Neuronal stem cell (in vitro differentiated cells): ENCODE measurements at regions not wholly inside any gene's neighbourhood (a gene's known extent, or its start where the extent isn't known, plus 50 kb on each side); places are given as distances from the start of the nearest gene placed in this dataset.

Experiments
- DNase-seq: peaks from one replicate; pipeline ENCODE4 v3.0.0-alpha.2; 2013; ENCODE audit warnings: low spot score
- H2AFZ ChIP-seq: one replicate; pipeline ENCODE4 v1.6.1; 2013; ENCODE audit warnings: mild to moderate bottlenecking, low read length, inconsistent platforms
- H2AK5ac ChIP-seq: 2 replicates; pipeline ENCODE4 v1.6.1; 2013; ENCODE audit warnings: low read depth, mild to moderate bottlenecking, inconsistent platforms, low read length, moderate library complexity, mixed read lengths
- H2BK120ac ChIP-seq: 2 replicates; pipeline ENCODE4 v1.6.1; 2013; ENCODE audit warnings: low read depth, mild to moderate bottlenecking, inconsistent platforms, low read length, moderate library complexity, mixed read lengths
- H2BK12ac ChIP-seq: one replicate; pipeline ENCODE4 v1.6.1; 2013; ENCODE audit warnings: low read length, inconsistent platforms
- H2BK15ac ChIP-seq: 2 replicates; pipeline ENCODE4 v1.6.1; 2013; ENCODE audit warnings: mild to moderate bottlenecking, low read length, inconsistent platforms, mixed read lengths
- H2BK5ac ChIP-seq: one replicate; pipeline ENCODE4 v1.6.1; 2013; ENCODE audit warnings: inconsistent platforms, mild to moderate bottlenecking, low read length, moderate library complexity
- H3K14ac ChIP-seq: one replicate; pipeline ENCODE4 v1.6.1; 2013; ENCODE audit warnings: low read length, inconsistent platforms
- H3K18ac ChIP-seq: 2 replicates; pipeline ENCODE4 v1.6.1; 2013; ENCODE audit warnings: low read length, inconsistent platforms
- H3K23ac ChIP-seq: 2 replicates; pipeline ENCODE4 v1.6.1; 2013; ENCODE audit warnings: low read depth, mild to moderate bottlenecking, mixed read lengths, low read length, inconsistent platforms; ENCODE audit not compliant: poor library complexity
- H3K27ac ChIP-seq: replicated peaks from 3 replicates; pipeline ENCODE4 v1.5.1; 2013; ENCODE audit warnings: low read length, inconsistent platforms
- H3K27me3 ChIP-seq, 3 experiments: 2 replicates each; pipeline ENCODE4 v1.6.1; 2013; ENCODE audit warnings: low read length in 3 of 3, mild to moderate bottlenecking in 2 of 3, inconsistent platforms in 1 of 3, low read depth in 1 of 3, mixed read lengths in 1 of 3, moderate library complexity in 1 of 3; ENCODE audit not compliant: control insufficient read depth in 3 of 3, insufficient read depth in 3 of 3
- H3K36me3 ChIP-seq, 2 donors: replicated peaks in 1 of 2; 2 replicates each; pipeline ENCODE4 v1.6.1; 2013; ENCODE audit warnings: low read length in 2 of 2; ENCODE audit not compliant: control insufficient read depth in 2 of 2, insufficient read depth in 2 of 2
- H3K4ac ChIP-seq: 2 replicates; pipeline ENCODE4 v1.6.1; 2013; ENCODE audit warnings: inconsistent platforms, mild to moderate bottlenecking, low read length, moderate library complexity
- H3K4me1 ChIP-seq, 2 donors: 1 replicate in 1 of 2; 2 replicates in 1 of 2; pipeline ENCODE4 v1.6.1; 2013; ENCODE audit warnings: low read length in 2 of 2, low read depth in 1 of 2; ENCODE audit not compliant: control insufficient read depth in 2 of 2, insufficient read depth in 1 of 2
- H3K4me2 ChIP-seq: one replicate; pipeline ENCODE4 v1.6.1; 2013; ENCODE audit warnings: mild to moderate bottlenecking, low read length, inconsistent platforms; ENCODE audit not compliant: insufficient read depth, poor library complexity, severe bottlenecking
- H3K4me3 ChIP-seq, 2 donors: 2 replicates each; pipeline ENCODE4 v1.5.1; 2013; ENCODE audit warnings: low read length in 2 of 2, mild to moderate bottlenecking in 2 of 2, inconsistent platforms in 1 of 2, moderate library complexity in 1 of 2
- H3K79me1 ChIP-seq: one replicate; pipeline ENCODE4 v1.6.1; 2013; ENCODE audit warnings: low read depth, mild to moderate bottlenecking, inconsistent platforms, low read length, moderate library complexity
- H3K9ac ChIP-seq: one replicate; pipeline ENCODE4 v1.6.1; 2013; ENCODE audit warnings: mild to moderate bottlenecking, low read depth, low read length, inconsistent platforms; ENCODE audit not compliant: poor library complexity
- H3K9me3 ChIP-seq, 2 donors: replicated peaks in 1 of 2; 2 replicates each; pipeline versions ENCODE3 to v1.6.1; 2013; ENCODE audit warnings: low read length in 2 of 2, mild to moderate bottlenecking in 2 of 2, inconsistent platforms in 1 of 2, low read depth in 1 of 2, mixed read lengths in 1 of 2, moderate library complexity in 1 of 2; ENCODE audit not compliant: control insufficient read depth in 2 of 2, insufficient read depth in 1 of 2
- H4K8ac ChIP-seq: one replicate; pipeline ENCODE4 v1.6.1; 2013; ENCODE audit warnings: low read depth, mild to moderate bottlenecking, inconsistent platforms, low read length, moderate library complexity
- H4K91ac ChIP-seq: one replicate; pipeline ENCODE4 v1.6.1; 2013; ENCODE audit warnings: low read length, low read depth, mild to moderate bottlenecking, inconsistent platforms; ENCODE audit not compliant: poor library complexity
- WGBS, 2 donors: extraction: QIAGEN DNeasy Blood & Tissue Kit; methylation state at CpG; one replicate each; pipeline ENCODE4 v1.1.7; 2013; ENCODE audit warnings: missing lambda C conversion rate in 2 of 2, mixed read lengths in 1 of 2; ENCODE audit not compliant: insufficient read length in 2 of 2, insufficient replicate concordance in 1 of 2; ENCODE audit errors: extremely low coverage in 2 of 2; 5-methylcytosine and 5-hydroxymethylcytosine counted together

DNA sequence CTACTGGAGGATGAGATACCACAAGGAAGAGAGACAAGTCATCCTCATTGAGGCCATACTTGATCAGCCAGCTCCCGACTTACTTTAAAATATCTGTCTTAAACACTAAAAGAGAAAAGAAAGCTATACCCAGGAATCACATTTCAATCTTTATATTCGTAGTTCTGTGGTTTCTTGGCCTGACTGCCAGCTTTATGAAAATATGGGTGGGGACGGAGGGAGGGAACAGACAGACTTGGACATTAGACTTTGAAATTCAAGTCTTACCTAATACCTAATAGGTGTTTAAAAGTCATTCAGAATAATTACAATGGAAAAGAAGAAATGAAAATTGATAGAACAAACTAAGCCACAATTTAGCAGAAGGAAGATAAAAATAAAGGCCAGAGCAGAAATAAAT, 604.8 kb upstream of the RORB start:
- H2BK12ac ChIP-seq, result no peak overlapping the region
- no peak overlapping the region for H3K14ac ChIP-seq
- H2AFZ ChIP-seq, result no peak overlapping the region
- H3K18ac ChIP-seq, result no peak overlapping the region
- H3K4me3 ChIP-seq, result no peak overlapping the region
- no peak overlapping the region for H3K9ac ChIP-seq
- H2BK5ac ChIP-seq, result no peak overlapping the region
- H3K23ac ChIP-seq, result no peak overlapping the region
- WGBS, 2 donors, result no CpG with 5 or more reads among the region's 3 CpGs
- no peak overlapping the region for H2BK120ac ChIP-seq
- no peak overlapping the region for H3K4ac ChIP-seq
- DNase-seq, result no peak
- H3K79me1 ChIP-seq, result no peaks in the 10 kb centered on the region
- no peaks in the 10 kb centered on the region for H3K4me1 ChIP-seq
- no peak overlapping the region for H2BK15ac ChIP-seq
- no peak overlapping the region for H3K4me2 ChIP-seq
- H2AK5ac ChIP-seq, result no peak overlapping the region
- H3K27ac ChIP-seq, result no peak overlapping the region
- no peaks in the 10 kb centered on the region for H3K27me3 ChIP-seq
- H3K9me3 ChIP-seq, result peaks cover 0 to 1% of the 10 kb centered on the region in 2 donors
- no peaks in the 10 kb centered on the region for H3K36me3 ChIP-seq
- H4K91ac ChIP-seq, result no peak overlapping the region
- H4K8ac ChIP-seq, result no peak overlapping the region

DNA sequence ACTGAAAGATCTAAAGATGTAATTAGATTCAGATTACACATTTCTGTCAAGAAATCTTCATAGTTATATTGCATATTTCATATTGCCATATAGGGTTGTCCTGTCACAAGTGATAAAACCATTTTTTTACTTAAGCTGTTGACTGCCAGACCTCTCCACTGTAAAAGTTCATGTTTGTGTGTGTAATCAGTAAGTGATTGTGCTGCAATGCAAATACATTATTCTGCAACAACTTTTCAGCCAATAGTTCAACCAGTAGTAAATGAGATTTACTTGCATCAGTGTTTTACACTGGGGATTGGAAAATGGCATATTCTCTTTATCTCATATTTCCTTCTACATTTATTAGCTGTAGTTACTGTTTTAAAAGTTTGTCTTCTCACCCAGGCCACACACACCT, 603.9 kb upstream of the RORB start:
- Histone ChIP-seq H3K14ac (no peak overlapping the region), H2AK5ac (no peak overlapping the region), H2AFZ (no peak overlapping the region), H3K36me3 (no peaks in the 10 kb centered on the region), H3K27me3 (no peaks in the 10 kb centered on the region), H3K4me3 (no peak overlapping the region), H3K18ac (no peak overlapping the region), H3K4ac (no peak overlapping the region), H4K91ac (no peak overlapping the region), H3K23ac (no peak overlapping the region), H3K79me1 (no peaks in the 10 kb centered on the region), H2BK120ac (no peak overlapping the region), H2BK12ac (no peak overlapping the region), H2BK15ac (no peak overlapping the region), H2BK5ac (no peak overlapping the region), H3K4me2 (no peak overlapping the region), H3K9ac (no peak overlapping the region), H4K8ac (no peak overlapping the region), H3K9me3 (peaks cover 0 to 1% of the 10 kb centered on the region in 2 donors), H3K4me1 (no peaks in the 10 kb centered on the region), H3K27ac (no peak overlapping the region)
- DNase-seq, result no peak

DNA sequence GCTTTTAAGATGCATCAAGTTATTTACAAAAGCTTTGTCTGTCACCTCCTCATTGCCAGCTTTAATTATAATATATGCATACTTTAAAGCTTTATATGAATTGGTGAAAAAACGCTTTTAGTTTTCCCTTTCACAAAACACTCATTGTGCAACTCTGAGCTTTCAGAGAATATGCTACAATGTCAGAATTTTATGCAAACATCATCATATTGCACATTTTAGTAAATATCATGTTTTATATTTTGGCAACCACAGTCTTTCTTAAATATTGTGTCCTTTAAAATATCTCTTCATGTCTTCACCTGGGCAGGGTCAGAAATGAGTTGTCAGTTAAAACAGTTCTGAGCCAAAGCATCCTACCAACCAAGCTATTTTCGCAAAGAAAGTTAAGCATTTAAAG, 601.1 kb upstream of the RORB start:
- Histone ChIP-seq H4K8ac (no peak overlapping the region), H3K27me3 (no peaks in the 10 kb centered on the region), H3K9me3 (peaks cover 0 to 1% of the 10 kb centered on the region in 2 donors), H3K18ac (no peak overlapping the region), H2BK5ac (no peak overlapping the region), H2AFZ (no peak overlapping the region), H3K4me1 (no peaks in the 10 kb centered on the region), H3K79me1 (no peaks in the 10 kb centered on the region), H3K23ac (no peak overlapping the region), H2AK5ac (no peak overlapping the region), H2BK120ac (no peak overlapping the region), H2BK15ac (no peak overlapping the region), H3K4me2 (no peak overlapping the region), H3K4ac (no peak overlapping the region), H3K14ac (no peak overlapping the region), H3K9ac (no peak overlapping the region), H3K27ac (no peak overlapping the region), H3K36me3 (no peaks in the 10 kb centered on the region), H4K91ac (no peak overlapping the region), H3K4me3 (no peak overlapping the region), H2BK12ac (no peak overlapping the region)
- DNase-seq, result no peak
- no CpG with 5 or more reads among the region's 2 CpGs for whole genome bisulfite sequencing, 2 donors

DNA sequence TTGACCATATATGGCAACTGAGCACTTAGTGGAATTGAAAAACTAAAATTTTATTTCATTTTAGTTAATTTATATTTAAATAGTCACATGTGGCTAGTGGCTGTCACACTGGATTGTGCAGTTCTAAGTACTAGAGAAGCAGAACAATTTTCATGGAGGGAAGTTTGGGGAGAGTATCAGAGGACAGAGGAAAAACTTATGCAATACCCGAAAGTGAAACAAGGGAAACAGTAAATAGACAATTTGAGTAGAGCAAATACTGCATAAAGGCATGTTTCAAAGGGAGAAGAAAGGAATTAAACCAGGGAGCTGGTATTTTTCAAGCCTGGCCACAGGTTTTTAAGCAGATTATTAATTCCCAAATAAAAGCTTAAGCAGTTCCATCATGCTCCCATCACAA, 590.5 kb upstream of the RORB start:
- Histone ChIP-seq H2BK120ac (no peak overlapping the region), H3K4me3 (no peak overlapping the region), H2BK5ac (no peak overlapping the region), H3K4me1 (no peaks in the 10 kb centered on the region), H3K27ac (no peak overlapping the region), H3K18ac (no peak overlapping the region), H4K91ac (no peak overlapping the region), H2BK15ac (no peak overlapping the region), H3K23ac (no peak overlapping the region), H4K8ac (no peak overlapping the region), H2BK12ac (no peak overlapping the region), H3K9me3 (no peaks in the 10 kb centered on the region), H3K9ac (no peak overlapping the region), H2AK5ac (no peak overlapping the region), H2AFZ (no peak overlapping the region), H3K4ac (no peak overlapping the region), H3K36me3 (no peaks in the 10 kb centered on the region), H3K27me3 (no peaks in the 10 kb centered on the region), H3K14ac (no peak overlapping the region), H3K4me2 (no peak overlapping the region), H3K79me1 (no peaks in the 10 kb centered on the region)
- no CpG with 5 or more reads among the region's 1 CpG for WGBS, 2 donors
- DNase-seq, result no peak
